HG03135 (cell line): ENCODE measurements at regions not wholly inside any gene's neighbourhood (a gene's known extent, or its start where the extent isn't known, plus 50 kb on each side); places are given as distances from the start of the nearest gene placed in this dataset.

Experiments used
- ATAC-seq: cut with Tn5 transposase; IDR thresholded peaks from one replicate; pipeline ENCODE4 v1.9.1; 2021; ENCODE audit warnings: mild to moderate bottlenecking, moderate library complexity; ENCODE audit not compliant: unreplicated experiment

GRCh38 chr15:39108021-39108420 lies 472.9 kb upstream of the THBS1 start:
- no peak for ATAC-seq

- no peak for ATAC-seq
These were observed 470.5 kb upstream of the THBS1 start for GRCh38 chr15:39110336-39110735.

GRCh38 chr15:39110746-39111145 lies 470.1 kb upstream of the THBS1 start:
- ATAC-seq, result no peak

- ATAC-seq, result no peak
These were observed 467.1 kb upstream of the THBS1 start for GRCh38 chr15:39113741-39114140.

GRCh38 chr15:39114690-39115378 lies 466.0 kb upstream of the THBS1 start:
- no peak for ATAC-seq

GRCh38 chr15:39115379-39116057 lies 465.4 kb upstream of the THBS1 start:
- no peak for ATAC-seq

GRCh38 chr15:39118510-39118909 lies 462.4 kb upstream of the THBS1 start:
- ATAC-seq, result no peak

- no peak for ATAC-seq
These were observed 456.7 kb upstream of the THBS1 start for GRCh38 chr15:39124155-39124552.

GRCh38 chr15:39124553-39125171 lies 456.2 kb upstream of the THBS1 start:
- ATAC-seq, result no peak

GRCh38 chr15:39125226-39125625 lies 455.7 kb upstream of the THBS1 start:
- no peak for ATAC-seq

GRCh38 chr15:39125904-39126303 lies 455.0 kb upstream of the THBS1 start:
- ATAC-seq, result no peak

GRCh38 chr15:39127151-39127790 lies 453.6 kb upstream of the THBS1 start:
- ATAC-seq, result no peak

- no peak for ATAC-seq
These were observed 452.8 kb upstream of the THBS1 start for GRCh38 chr15:39127925-39128617.

GRCh38 chr15:39128746-39129145 lies 452.1 kb upstream of the THBS1 start:
- ATAC-seq, result no peak

GRCh38 chr15:39130556-39131379 lies 450.1 kb upstream of the THBS1 start:
- no peak for ATAC-seq

GRCh38 chr15:39131609-39132008 lies 449.3 kb upstream of the THBS1 start:
- ATAC-seq, result no peak

- ATAC-seq, result no peak
These were observed 448.8 kb upstream of the THBS1 start for GRCh38 chr15:39132070-39132469.

- no peak for ATAC-seq
These were observed 447.8 kb upstream of the THBS1 start for GRCh38 chr15:39132954-39133600.

GRCh38 chr15:39134282-39134681 lies 446.6 kb upstream of the THBS1 start:
- no peak for ATAC-seq

- no peak for ATAC-seq
These were observed 444.9 kb upstream of the THBS1 start for GRCh38 chr15:39135989-39136388.
